ENCODE measurements at regions not wholly inside any gene's neighbourhood (a gene's known extent, or its start where the extent isn't known, plus 50 kb on each side); places are given as distances from the start of the nearest gene placed in this dataset.

DNA sequence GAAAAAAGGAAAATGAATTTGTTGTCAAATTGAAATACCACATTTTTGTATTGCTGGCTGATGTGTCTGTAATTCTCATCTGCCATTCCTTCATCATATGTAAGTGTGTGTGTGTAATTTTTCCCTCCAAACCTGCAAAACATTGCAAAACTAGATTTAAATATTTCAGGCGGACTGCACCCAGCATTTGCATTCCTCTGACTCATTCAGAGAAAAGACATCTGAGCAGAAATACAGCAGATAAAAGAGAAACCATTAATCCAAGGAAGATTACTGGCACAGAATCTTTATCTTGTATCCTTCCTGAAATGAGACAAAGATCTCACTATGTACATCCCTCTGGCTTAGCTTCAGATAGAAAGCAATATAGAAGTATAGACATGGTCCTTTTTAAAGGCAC lies 275.3 kb downstream of the TMEM38B start:
- Histone ChIP-seq H3K27me3 (ENCODE audit: insufficient read depth, low read length, poor library complexity) (no peaks in the 10 kb centered on the region), H3K79me2 (ENCODE audit: insufficient read depth, low read length) (no peaks in the 10 kb centered on the region), H3K4me2 (ENCODE audit: insufficient read depth, low read length) (no peak overlapping the region), H3K36me3 (ENCODE audit: insufficient read depth, low read length) (no peaks in the 10 kb centered on the region), H3K4me3 (ENCODE audit: low read depth in 1 of 2, low read length in 2 of 2) (no peak overlapping the region), H2AFZ (ENCODE audit: low read depth, low read length) (no peak overlapping the region), H4K20me1 (ENCODE audit: insufficient read depth, low read length) (no peaks in the 10 kb centered on the region), H3K9ac (ENCODE audit: low read depth, low read length) (no peak overlapping the region), H3K4me1 (ENCODE audit: insufficient read depth, low read length) (no peaks in the 10 kb centered on the region), H3K27ac (ENCODE audit: low read length) (no peak overlapping the region), H3K9me3 (ENCODE audit: insufficient read depth, low read length, severe bottlenecking) (no peaks in the 10 kb centered on the region)
- TF ChIP-seq, protein P1, sequence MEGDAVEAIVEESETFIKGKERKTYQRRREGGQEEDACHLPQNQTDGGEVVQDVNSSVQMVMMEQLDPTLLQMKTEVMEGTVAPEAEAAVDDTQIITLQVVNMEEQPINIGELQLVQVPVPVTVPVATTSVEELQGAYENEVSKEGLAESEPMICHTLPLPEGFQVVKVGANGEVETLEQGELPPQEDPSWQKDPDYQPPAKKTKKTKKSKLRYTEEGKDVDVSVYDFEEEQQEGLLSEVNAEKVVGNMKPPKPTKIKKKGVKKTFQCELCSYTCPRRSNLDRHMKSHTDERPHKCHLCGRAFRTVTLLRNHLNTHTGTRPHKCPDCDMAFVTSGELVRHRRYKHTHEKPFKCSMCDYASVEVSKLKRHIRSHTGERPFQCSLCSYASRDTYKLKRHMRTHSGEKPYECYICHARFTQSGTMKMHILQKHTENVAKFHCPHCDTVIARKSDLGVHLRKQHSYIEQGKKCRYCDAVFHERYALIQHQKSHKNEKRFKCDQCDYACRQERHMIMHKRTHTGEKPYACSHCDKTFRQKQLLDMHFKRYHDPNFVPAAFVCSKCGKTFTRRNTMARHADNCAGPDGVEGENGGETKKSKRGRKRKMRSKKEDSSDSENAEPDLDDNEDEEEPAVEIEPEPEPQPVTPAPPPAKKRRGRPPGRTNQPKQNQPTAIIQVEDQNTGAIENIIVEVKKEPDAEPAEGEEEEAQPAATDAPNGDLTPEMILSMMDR (IDR thresholded peaks at IDR 0.05; ENCODE audit: borderline replicate concordance, extremely low read depth, low read length, poor library complexity, severe bottlenecking), result no peak
- no peak for ATAC-seq (ENCODE audit: insufficient read depth, low read depth)
- no peak for DNase-seq

DNA sequence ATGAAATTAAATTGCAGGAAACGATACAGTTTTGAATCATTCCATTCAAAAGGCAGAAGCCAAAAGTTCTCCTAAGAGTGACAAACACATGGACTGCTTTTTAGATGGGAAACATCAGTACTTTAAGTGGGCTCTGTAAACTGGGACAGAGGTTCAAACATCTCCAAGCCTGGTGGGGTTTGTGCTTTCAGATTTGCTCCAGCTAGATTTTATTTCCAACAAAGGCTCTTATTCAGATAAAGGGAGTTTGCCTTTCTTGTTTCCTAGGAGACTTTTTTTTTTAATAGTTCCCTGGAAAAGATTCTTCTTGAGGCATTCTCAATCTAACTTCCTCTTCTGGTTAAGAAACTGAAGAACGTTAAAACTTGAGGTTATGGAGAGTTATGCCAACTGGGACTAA lies 277.6 kb downstream of the TMEM38B start:
- H3K9me3 ChIP-seq (ENCODE audit: insufficient read depth, low read length, severe bottlenecking), result no peaks in the 10 kb centered on the region
- no peak overlapping the region for H2AFZ ChIP-seq (ENCODE audit: low read depth, low read length)
- no peak overlapping the region for H3K4me3 ChIP-seq (ENCODE audit: low read depth in 1 of 2, low read length in 2 of 2)
- no peaks in the 10 kb centered on the region for H3K27me3 ChIP-seq (ENCODE audit: insufficient read depth, low read length, poor library complexity)
- ATAC-seq (ENCODE audit: insufficient read depth, low read depth), result no peak
- TF ChIP-seq, protein P1 (IDR thresholded peaks at IDR 0.05; ENCODE audit: borderline replicate concordance, extremely low read depth, low read length, poor library complexity, severe bottlenecking), result no peak
- no peak for TF ChIP-seq EZH2 (IDR thresholded peaks at IDR 0.05; ENCODE audit: borderline replicate concordance, low read depth, low read length, severe bottlenecking)
- no peak overlapping the region for H3K27ac ChIP-seq (ENCODE audit: low read length)
- no peaks in the 10 kb centered on the region for H3K79me2 ChIP-seq (ENCODE audit: insufficient read depth, low read length)
- no peaks in the 10 kb centered on the region for H4K20me1 ChIP-seq (ENCODE audit: insufficient read depth, low read length)
- no peak for DNase-seq
- no peak overlapping the region for H3K4me2 ChIP-seq (ENCODE audit: insufficient read depth, low read length)
- H3K36me3 ChIP-seq (ENCODE audit: insufficient read depth, low read length), result no peaks in the 10 kb centered on the region
- no peak overlapping the region for H3K9ac ChIP-seq (ENCODE audit: low read depth, low read length)
- no peaks in the 10 kb centered on the region for H3K4me1 ChIP-seq (ENCODE audit: insufficient read depth, low read length)

DNA sequence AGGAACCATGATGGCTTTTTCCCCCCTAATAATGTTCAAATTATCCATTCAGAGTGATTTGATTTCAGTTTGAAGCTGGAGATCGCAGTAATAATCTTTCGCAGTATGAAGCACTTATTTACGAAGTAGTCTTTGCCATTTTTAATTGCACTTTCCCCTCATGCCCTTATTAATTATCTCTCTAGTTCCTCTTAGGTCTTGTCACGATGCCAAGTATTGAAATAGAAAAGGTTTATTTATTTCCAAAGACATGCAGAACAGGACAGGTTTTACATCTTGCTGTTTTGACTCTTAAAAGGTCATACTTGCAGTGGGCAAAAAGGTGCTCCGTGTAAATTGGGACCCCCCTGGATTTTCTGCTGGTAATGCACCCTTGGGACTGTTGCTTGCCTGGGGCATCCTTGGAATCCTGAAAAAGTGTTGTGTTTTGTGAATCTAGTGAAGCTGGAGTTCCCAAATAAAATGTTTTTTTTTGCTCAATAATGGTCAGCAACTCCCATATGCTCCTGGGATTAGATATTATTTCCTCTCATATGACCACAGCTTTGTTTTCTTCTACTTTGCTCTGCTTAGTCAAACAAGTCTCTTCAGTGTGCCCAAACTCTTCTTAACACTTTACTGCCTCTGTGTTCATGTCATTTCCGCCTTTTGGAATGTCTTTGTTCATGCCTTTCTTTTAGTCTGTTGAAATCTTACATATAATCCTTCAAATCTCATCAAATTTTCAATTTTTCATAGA lies 278.3 kb downstream of the TMEM38B start:
- Histone ChIP-seq H3K9ac (ENCODE audit: low read depth, low read length) (no peak overlapping the region), H3K4me3 (ENCODE audit: low read depth in 1 of 2, low read length in 2 of 2) (no peak overlapping the region), H3K4me1 (ENCODE audit: insufficient read depth, low read length) (no peaks in the 10 kb centered on the region), H2AFZ (ENCODE audit: low read depth, low read length) (no peak overlapping the region), H3K27me3 (ENCODE audit: insufficient read depth, low read length, poor library complexity) (no peaks in the 10 kb centered on the region), H3K27ac (ENCODE audit: low read length) (no peak overlapping the region), H3K36me3 (ENCODE audit: insufficient read depth, low read length) (no peaks in the 10 kb centered on the region), H3K79me2 (ENCODE audit: insufficient read depth, low read length) (no peaks in the 10 kb centered on the region), H3K4me2 (ENCODE audit: insufficient read depth, low read length) (no peak overlapping the region), H4K20me1 (ENCODE audit: insufficient read depth, low read length) (no peaks in the 10 kb centered on the region), H3K9me3 (ENCODE audit: insufficient read depth, low read length, severe bottlenecking) (no peaks in the 10 kb centered on the region)
- ATAC-seq (ENCODE audit: insufficient read depth, low read depth) (no peak), DNase-seq (no peak)
- TF ChIP-seq, protein P1 (IDR thresholded peaks at IDR 0.05; ENCODE audit: borderline replicate concordance, extremely low read depth, low read length, poor library complexity, severe bottlenecking), result no peak
- no peak for TF ChIP-seq EZH2 (IDR thresholded peaks at IDR 0.05; ENCODE audit: borderline replicate concordance, low read depth, low read length, severe bottlenecking)

Data from DND-41 (cell line).